HPDE6-E6E7 (cell line): ENCODE measurements at regions not wholly inside any gene's neighbourhood (a gene's known extent, or its start where the extent isn't known, plus 50 kb on each side); places are given as distances from the start of the nearest gene placed in this dataset.

ENCODE experiments used
- DNase-seq: peaks from one replicate; pipeline ENCODE4 v3.0.0; 2011; ENCODE audit warnings: missing footprints; ENCODE audit errors: extremely low spot score

- no peak for DNase-seq
Measured at GRCh38 chr3:24986612-24987011, 441.5 kb upstream of the RARB start.

- DNase-seq: no peak
Measured at GRCh38 chr3:24999357-24999756, 428.7 kb upstream of the RARB start.

- DNase-seq: no peak
Measured at GRCh38 chr3:25000971-25001591, 427.0 kb upstream of the RARB start.

- no peak for DNase-seq
Measured at GRCh38 chr3:25002052-25002451, 426.0 kb upstream of the RARB start.

- no peak for DNase-seq
Measured at GRCh38 chr3:25007974-25008658, 419.9 kb upstream of the RARB start.

GRCh38 chr3:25009665-25010064 is 418.4 kb upstream of the RARB start:
- DNase-seq: no peak

- no peak for DNase-seq
Measured at GRCh38 chr3:25015599-25015998, 412.5 kb upstream of the RARB start.

GRCh38 chr3:25018909-25019308 is 409.2 kb upstream of the RARB start:
- no peak for DNase-seq

GRCh38 chr3:25019506-25019905 is 408.6 kb upstream of the RARB start:
- DNase-seq: no peak

GRCh38 chr3:25021816-25022215 is 406.2 kb upstream of the RARB start:
- no peak for DNase-seq

- DNase-seq: no peak
Measured at GRCh38 chr3:25023876-25024275, 404.2 kb upstream of the RARB start.

- no peak for DNase-seq
Measured at GRCh38 chr3:25025236-25025635, 402.8 kb upstream of the RARB start.

GRCh38 chr3:25027650-25028049 is 400.4 kb upstream of the RARB start:
- no peak for DNase-seq

GRCh38 chr3:25029820-25030219 is 398.2 kb upstream of the RARB start:
- no peak for DNase-seq

GRCh38 chr3:25032344-25032743 is 395.7 kb upstream of the RARB start:
- DNase-seq: no peak

GRCh38 chr3:25033407-25034029 is 394.5 kb upstream of the RARB start:
- DNase-seq: no peak

GRCh38 chr3:25035526-25035925 is 392.5 kb upstream of the RARB start:
- no peak for DNase-seq

- DNase-seq: no peak
Measured at GRCh38 chr3:25036633-25037032, 391.4 kb upstream of the RARB start.

- DNase-seq: no peak
Measured at GRCh38 chr3:25037049-25037547, 391.0 kb upstream of the RARB start.

GRCh38 chr3:25038271-25038670 is 389.8 kb upstream of the RARB start:
- DNase-seq: no peak

- DNase-seq: no peak
Measured at GRCh38 chr3:25038922-25039321, 389.1 kb upstream of the RARB start.

GRCh38 chr3:25040748-25041147 is 387.3 kb upstream of the RARB start:
- DNase-seq: no peak
